ENCODE measurements at regions not wholly inside any gene's neighbourhood (a gene's known extent, or its start where the extent isn't known, plus 50 kb on each side); places are given as distances from the start of the nearest gene placed in this dataset.

DNA sequence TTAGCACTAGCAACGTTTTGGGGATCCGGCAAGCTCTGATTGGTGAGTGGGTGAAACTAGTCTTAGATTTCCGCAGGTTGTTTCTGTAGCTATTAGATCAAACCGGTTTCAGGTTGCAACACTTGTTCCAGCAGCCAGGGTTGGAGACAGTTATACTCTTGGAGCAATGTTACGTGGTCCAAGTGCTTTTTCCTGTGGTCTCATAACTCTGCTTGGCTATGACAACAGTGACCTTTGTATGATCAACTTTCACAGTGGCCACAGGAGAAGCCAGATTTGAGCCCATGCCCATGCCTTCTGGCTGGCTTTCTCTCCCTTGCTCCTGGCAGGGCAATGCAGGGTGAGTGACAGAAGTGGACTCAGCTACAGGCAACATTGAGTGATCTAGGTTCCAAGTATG is 84.5 kb upstream of the TAF1B start:
- peak; percentile 63 to 72 for DNase-seq

GRCh38 chr2:9760069-9760901 is 83.0 kb upstream of the TAF1B start:
- peak in 1 of 2 experiments; percentile 92 for DNase-seq

- peak; percentile 54 to 92 for DNase-seq
Measured at GRCh38 chr2:9760902-9761228, 82.4 kb upstream of the TAF1B start.

DNA sequence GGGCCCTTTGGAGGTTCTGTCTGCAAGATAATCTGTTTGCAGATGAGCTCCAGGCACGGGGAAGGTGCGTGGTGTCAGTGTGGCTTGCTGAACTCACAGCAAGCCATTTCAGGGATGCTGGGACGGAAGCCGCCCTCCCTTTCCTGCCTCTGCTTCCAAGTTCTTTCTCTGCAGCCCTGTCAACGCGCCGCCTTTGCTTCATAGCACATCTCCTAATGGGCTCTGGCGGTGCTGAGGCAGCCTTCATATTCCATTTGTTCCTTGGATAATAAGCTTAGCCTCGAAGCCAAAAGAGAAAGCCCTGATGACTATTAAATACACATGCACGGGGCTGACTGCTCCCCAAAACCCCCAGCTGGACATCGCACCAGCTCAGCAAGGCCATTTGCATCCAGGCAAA is 81.7 kb upstream of the TAF1B start:
- DNase-seq: no peak

- no peak for DNase-seq
Measured at GRCh38 chr2:9762164-9762563, 81.1 kb upstream of the TAF1B start.

DNA sequence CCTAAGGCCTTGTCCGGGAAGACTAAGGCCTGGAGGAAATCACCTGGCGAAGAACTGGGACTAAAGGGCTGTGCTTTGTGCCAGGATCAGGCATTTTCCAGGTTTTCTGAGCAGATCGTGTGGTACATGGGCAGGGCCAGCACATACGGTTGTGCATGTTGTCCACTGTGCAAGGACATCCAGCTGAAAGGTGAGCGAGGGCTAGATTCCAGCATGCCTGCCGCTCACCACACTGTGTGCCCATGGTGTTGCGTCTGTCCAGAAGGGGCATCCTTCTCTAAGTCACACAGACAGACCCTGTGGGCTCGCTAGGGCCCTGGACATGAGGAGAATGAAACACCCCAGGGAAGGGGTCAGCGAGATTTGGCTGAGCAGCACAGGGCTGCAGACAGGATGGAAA is 80.3 kb upstream of the TAF1B start:
- no peak for DNase-seq

- no peak for DNase-seq
Measured at GRCh38 chr2:9763356-9764152, 79.7 kb upstream of the TAF1B start.

- DNase-seq: peak; percentile 57 to 61
Measured at GRCh38 chr2:9764153-9764778, 79.0 kb upstream of the TAF1B start.

GRCh38 chr2:9765611-9766531 is 77.4 kb upstream of the TAF1B start:
- DNase-seq: no peak

GRCh38 chr2:9767656-9768281 is 75.5 kb upstream of the TAF1B start:
- DNase-seq: no peak

GRCh38 chr2:9768388-9768787 is 74.9 kb upstream of the TAF1B start:
- DNase-seq: peak; percentile 89 to 95

DNA sequence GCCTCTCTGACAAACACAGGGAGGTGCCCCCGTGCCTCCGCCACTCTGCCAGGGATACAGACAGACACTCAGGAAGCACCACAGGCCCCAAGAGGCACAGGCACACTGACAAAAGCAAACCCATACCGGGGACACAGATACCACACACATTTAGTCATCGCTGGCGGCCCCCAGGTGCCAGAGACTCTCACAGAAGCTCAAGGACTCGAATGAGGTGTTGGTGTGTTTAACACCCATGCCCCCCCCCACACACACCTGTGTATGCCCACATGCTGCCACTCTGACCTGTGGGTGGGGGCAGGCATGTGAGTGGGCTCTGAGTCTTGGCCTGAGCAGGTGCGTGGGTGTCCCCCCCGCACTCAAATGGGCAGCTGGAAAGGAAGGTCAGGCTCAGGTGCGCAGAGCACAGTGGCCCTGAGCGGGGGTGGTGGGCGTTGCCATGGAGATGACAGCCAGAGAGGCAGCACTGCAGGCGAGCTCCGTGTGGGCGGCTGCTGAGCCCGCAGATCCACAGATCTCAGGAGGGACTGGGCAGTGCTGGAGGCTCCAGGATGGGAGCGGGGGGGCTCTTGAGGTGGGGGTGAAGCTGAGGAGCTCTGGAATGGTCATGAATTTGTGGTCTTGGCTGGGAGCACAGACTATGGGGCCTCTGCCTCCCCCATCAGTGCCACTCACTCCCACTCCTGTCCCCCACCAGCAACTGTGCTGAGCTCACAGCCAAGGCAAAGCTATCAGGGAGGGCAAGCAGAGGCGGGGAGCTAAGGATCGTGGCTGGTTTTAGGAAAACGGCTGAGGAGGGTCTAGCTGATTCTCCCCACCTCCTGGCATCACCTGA is 73.9 kb upstream of the TAF1B start:
- peak; percentile 66 to 89 for DNase-seq

DNA sequence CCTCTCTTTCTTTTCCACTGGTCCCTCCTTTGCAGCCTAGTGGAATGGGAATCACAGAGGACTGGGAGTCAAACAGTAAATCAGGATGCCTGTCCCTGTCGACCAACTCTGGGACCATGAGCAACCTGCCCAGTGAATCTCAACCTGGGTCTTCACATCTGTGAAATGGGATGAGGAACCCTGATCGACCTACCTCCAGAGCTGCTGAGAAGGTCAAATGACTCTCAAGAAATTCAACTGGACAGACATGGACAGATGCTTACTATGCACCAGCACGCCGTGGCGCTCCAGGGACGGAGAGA is 73.3 kb upstream of the TAF1B start:
- no peak for DNase-seq

GRCh38 chr2:9770308-9771100 is 72.8 kb upstream of the TAF1B start:
- peak; percentile 62 to 82 for DNase-seq

DNA sequence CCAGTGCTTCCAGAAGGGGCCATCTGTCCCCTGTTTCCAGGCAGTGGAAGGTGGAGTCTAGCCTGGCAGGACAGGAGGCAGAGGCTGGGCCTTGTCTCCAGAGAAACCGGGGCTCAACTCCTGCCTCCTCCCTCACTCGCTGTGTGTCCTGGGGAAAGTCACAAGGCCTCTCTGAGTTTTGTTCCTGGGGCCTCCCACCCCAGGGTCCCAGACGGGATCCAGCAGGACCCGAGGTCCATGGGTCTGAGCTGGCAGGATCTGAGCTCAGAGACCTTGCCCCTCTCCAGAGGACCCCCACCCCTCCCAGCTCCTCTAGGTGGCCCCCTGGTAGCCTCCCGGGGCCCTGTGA is 72.2 kb upstream of the TAF1B start:
- DNase-seq: no peak

DNA sequence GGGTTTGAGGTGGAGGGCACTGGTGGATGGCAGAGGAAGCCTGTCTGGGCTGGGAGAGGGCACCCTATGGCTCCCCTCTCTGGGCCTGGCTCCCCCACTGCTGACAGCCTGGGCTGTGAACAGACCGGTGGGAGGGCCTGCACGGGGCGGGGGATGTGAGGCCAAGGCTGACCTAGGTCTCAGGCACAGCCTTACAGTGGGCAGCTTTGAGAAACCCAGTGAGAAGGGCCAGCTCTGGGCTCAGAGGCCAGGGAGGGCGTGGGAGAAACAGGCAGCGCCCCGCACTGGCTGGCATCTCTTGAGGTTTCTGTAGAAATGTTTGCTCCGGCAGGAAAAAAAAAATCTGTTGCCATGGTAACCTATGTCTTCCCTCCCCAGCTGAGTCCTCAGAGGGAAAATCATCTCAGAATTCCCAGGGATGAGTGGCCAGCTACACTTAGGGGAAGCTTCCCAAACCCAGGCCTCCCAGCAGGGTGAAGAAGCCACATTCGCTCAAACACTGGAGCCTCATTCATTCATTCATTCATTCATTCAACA is 71.7 kb upstream of the TAF1B start:
- DNase-seq: no peak

- DNase-seq: no peak
Measured at GRCh38 chr2:9772035-9772998, 71.0 kb upstream of the TAF1B start.

DNA sequence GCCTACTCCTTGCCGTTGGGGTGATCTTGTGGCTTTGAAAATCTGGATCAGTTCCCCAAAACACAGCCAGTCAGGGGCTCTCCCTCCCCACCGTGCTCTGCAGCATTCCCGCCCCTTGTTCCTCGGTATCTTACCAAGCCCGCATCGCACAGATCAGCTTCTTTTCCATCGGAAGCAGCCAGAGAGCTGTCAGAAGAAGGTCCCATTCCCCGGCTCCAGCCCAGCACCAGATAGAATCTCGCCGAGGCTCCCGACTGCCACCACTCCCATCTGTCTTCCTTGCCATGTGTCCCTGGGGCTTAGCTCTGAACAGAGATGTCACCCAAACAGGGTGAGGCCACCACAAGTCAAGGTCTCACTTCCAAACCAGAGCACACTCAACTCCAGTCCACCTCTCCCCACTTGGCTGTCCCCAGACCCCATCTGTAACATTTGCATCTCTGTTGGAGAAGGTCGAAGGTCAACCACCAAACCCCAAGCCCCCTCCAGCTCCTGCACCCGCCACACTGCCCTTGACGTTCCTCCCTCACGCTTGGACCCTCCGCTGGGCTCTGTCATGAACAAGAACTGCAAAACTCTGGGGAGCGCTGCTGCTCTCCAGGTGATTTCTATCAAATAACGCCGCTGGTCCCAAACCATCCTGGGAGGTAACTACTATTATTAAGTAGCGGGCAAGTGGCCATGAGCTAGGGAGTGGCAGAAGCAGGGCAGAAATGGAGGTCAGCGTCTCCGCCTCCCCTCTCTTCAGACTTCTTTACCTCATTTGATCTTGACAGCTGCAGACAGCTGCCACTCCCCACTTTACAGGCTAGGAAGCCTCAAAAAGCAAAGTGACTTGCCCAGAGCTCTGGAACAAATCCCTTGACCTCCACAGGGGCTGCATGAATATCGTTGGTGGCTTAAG is 70.0 kb upstream of the TAF1B start:
- no peak for DNase-seq

All from NCI-H187 (cell line).